Spleen (tissue), 11 donors: ENCODE measurements at regions not wholly inside any gene's neighbourhood (a gene's known extent, or its start where the extent isn't known, plus 50 kb on each side); places are given as distances from the start of the nearest gene placed in this dataset.

Experiments
- DNase-seq: peaks from one replicate; pipeline ENCODE4 v3.0.0-alpha.2; 2020
- H3K27ac ChIP-seq, 8 donors: fragments of 200-600 bp; sonication (generic) in 7 of 8; 1 replicate in 4 of 8; 2 replicates in 4 of 8; pipeline versions ENCODE4 v1.5.0 to v1.8.0; 2016 to 2021; ENCODE audit warnings: inconsistent platforms in 4 of 8, mild to moderate bottlenecking in 4 of 8, moderate library complexity in 1 of 8
- H3K27me3 ChIP-seq, 7 donors: fragments of 200-600 bp; sonication (generic) in 6 of 7; replicated peaks in 1 of 7; 1 replicate in 4 of 7; 2 replicates in 3 of 7; pipeline versions ENCODE4 v1.5.0 to v1.8.0; 2016 to 2021; ENCODE audit warnings: inconsistent platforms in 3 of 7, mild to moderate bottlenecking in 1 of 7
- H3K36me3 ChIP-seq, 6 donors: fragments of 200-600 bp; sonication (generic) in 5 of 6; 1 replicate in 4 of 6; 2 replicates in 2 of 6; pipeline versions ENCODE4 v1.5.0 to v1.8.0; 2016 to 2021; ENCODE audit warnings: inconsistent platforms in 2 of 6
- H3K4me1 ChIP-seq, 6 donors: fragments of 200-600 bp; sonication (generic) in 5 of 6; 1 replicate in 3 of 6; 2 replicates in 3 of 6; pipeline versions ENCODE4 v1.5.0 to v1.8.0; 2016 to 2021; ENCODE audit warnings: inconsistent platforms in 3 of 6
- H3K4me3 ChIP-seq, 8 donors: fragments of 200-600 bp; sonication (generic) in 7 of 8; 1 replicate in 4 of 8; 2 replicates in 4 of 8; pipeline versions ENCODE4 v1.5.0 to v1.8.0; 2016 to 2021; ENCODE audit warnings: inconsistent platforms in 4 of 8, mild to moderate bottlenecking in 4 of 8, moderate library complexity in 2 of 8
- H3K9me3 ChIP-seq, 8 donors: fragments of 200-600 bp; sonication (generic) in 7 of 8; 1 replicate in 4 of 8; 2 replicates in 4 of 8; pipeline versions ENCODE4 v1.5.0 to v1.8.0; 2016 to 2021; ENCODE audit warnings: inconsistent platforms in 4 of 8
- CTCF ChIP-seq, 11 experiments: fragments of 200-600 bp in 7 of 11; fragments of 450-650 bp in 4 of 11; sonication (generic) in 4 of 11; IDR thresholded peaks in 8 of 11; conservative IDR thresholded peaks in 3 of 11; 1 replicate in 7 of 11; 2 replicates in 4 of 11; pipeline versions ENCODE4 v1.4.0 to v1.8.0; 2016 to 2021; ENCODE audit warnings: antibody characterized with exemption in 11 of 11, inconsistent platforms in 4 of 11, mild to moderate bottlenecking in 1 of 11
- POLR2A ChIP-seq, 3 donors: fragments of 450-650 bp; IDR thresholded peaks; one replicate each; pipeline ENCODE4 v1.5.1; 2017; ENCODE audit warnings: antibody characterized with exemption in 3 of 3, mild to moderate bottlenecking in 1 of 3
- POLR2AphosphoS5 ChIP-seq, 3 donors: sonication (generic); formaldehyde crosslinking; IDR thresholded peaks; one replicate each; pipeline ENCODE4 v1.5.1; 2017; ENCODE audit warnings: antibody characterized with exemption in 3 of 3
- WGBS, 5 donors: extraction: QIAGEN DNeasy Blood & Tissue Kit in 3 of 5; methylation state at CpG; one replicate each; pipeline versions ENCODE4 v1.1.5 to v1.1.7; 2013 to 2018; 5-methylcytosine and 5-hydroxymethylcytosine counted together
- intact Hi-C: fragments of 100-400 bp; cut with DNase I; formaldehyde crosslinking; loops from one replicate; pipeline ENCODE4 v1.15.0; 2023; ENCODE audit warnings: low total_unique reads
- donor health status: healthy with polysubstance abuse.
- donor health status: DM: no; HTN: no; CAD: no; lungs with moderate emphysema.
- donor health status: DM: no; HTN: no; CAD: no.
- donor health status: Bipolar disorder and iron deficiency.
- donor health status: healthy.
- donor health status: DM: no; HTN: no; CAD: no.
- donor health status: DM: yes; HTN: yes; CAD: no.

- TF ChIP-seq CTCF (IDR thresholded peaks at IDR 0.05 in 8 of 11, conservative IDR thresholded peaks at IDR 0.05 in 3 of 11): no peak
- no peak for TF ChIP-seq POLR2AphosphoS5 (IDR thresholded peaks at IDR 0.05)
- no peak for TF ChIP-seq POLR2A (IDR thresholded peaks at IDR 0.05)
- Histone ChIP-seq H3K27me3 (peaks cover 0 to 6% (median 0%) of the 10 kb centered on the region in 7 donors), H3K9me3 (no peaks in the 10 kb centered on the region), H3K4me1 (peaks cover 0 to 46% (median 22%) of the 10 kb centered on the region in 6 donors), H3K36me3 (no peaks in the 10 kb centered on the region), H3K27ac (peak overlapping the region in 7 of 8 donors; percentile 52 to 87 (median 81)), H3K4me3 (peak overlapping the region in 5 of 8 donors; percentile 20 to 69 (median 41))
- 56 to 74% (median 73%) methylated on average over 4 to 6 of the region's 6 CpGs for WGBS, 5 donors
- intact Hi-C loops: no loop called here
- DNase-seq: no peak
These were observed 121.5 kb downstream of the MRM1 start for GRCh38 chr17:36722903-36723263.

- H3K27ac ChIP-seq: peak overlapping the region in 3 of 8 donors; percentile 81 to 87 (median 81)
- H3K4me3 ChIP-seq: no peak overlapping the region
- H3K27me3 ChIP-seq: peaks cover 0 to 12% (median 6%) of the 10 kb centered on the region in 7 donors
- no peaks in the 10 kb centered on the region for H3K9me3 ChIP-seq
- TF ChIP-seq POLR2AphosphoS5 (IDR thresholded peaks at IDR 0.05): no peak
- no peak for TF ChIP-seq CTCF (IDR thresholded peaks at IDR 0.05 in 8 of 11, conservative IDR thresholded peaks at IDR 0.05 in 3 of 11)
- TF ChIP-seq POLR2A (IDR thresholded peaks at IDR 0.05): no peak
- no peaks in the 10 kb centered on the region for H3K36me3 ChIP-seq
- no peak for DNase-seq
- intact Hi-C loops: no loop called here
- H3K4me1 ChIP-seq: peaks cover 0 to 53% (median 22%) of the 10 kb centered on the region in 6 donors
- 64 to 88% (median 72%) methylated on average over 6 of the region's 6 CpGs for WGBS, 5 donors
These were observed 122.2 kb downstream of the MRM1 start for GRCh38 chr17:36723459-36724025.

- intact Hi-C loops: no loop called here
- 68 to 85% (median 70%) methylated on average over 4 of the region's 4 CpGs for WGBS, 5 donors
These were observed 124.8 kb downstream of the MRM1 start for GRCh38 chr17:36726199-36726598.

More at GRCh38 chr17:36726199-36726598, 124.8 kb downstream of the MRM1 start:
- H3K4me1 ChIP-seq: peaks cover 0 to 51% (median 20%) of the 10 kb centered on the region in 6 donors
- no peak for TF ChIP-seq CTCF (IDR thresholded peaks at IDR 0.05 in 8 of 11, conservative IDR thresholded peaks at IDR 0.05 in 3 of 11)
- TF ChIP-seq POLR2AphosphoS5 (IDR thresholded peaks at IDR 0.05): no peak
- no peak for TF ChIP-seq POLR2A (IDR thresholded peaks at IDR 0.05)
- H3K27ac ChIP-seq: peak overlapping the region in 1 of 8 donors; percentile 14
- H3K4me3 ChIP-seq: no peak overlapping the region
- no peaks in the 10 kb centered on the region for H3K36me3 ChIP-seq
- no peak for DNase-seq
- H3K27me3 ChIP-seq: peaks cover 0 to 39% (median 17%) of the 10 kb centered on the region in 7 donors
- H3K9me3 ChIP-seq: no peaks in the 10 kb centered on the region
